GM18502 (cell line): ENCODE measurements at regions not wholly inside any gene's neighbourhood (a gene's known extent, or its start where the extent isn't known, plus 50 kb on each side); places are given as distances from the start of the nearest gene placed in this dataset.
"Not testable (repeated sequence)": the region's sequence is repeated elsewhere in the genome, so short reads cannot be mapped to it uniquely, and the experiment has no call there.

Experiments used
- ATAC-seq: cut with Tn5 transposase; IDR thresholded peaks from one replicate; pipeline ENCODE4 v1.9.1; 2021; ENCODE audit warnings: mild to moderate bottlenecking; ENCODE audit not compliant: unreplicated experiment, poor library complexity

GRCh38 chr11:57913715-57914704, 109.7 kb upstream of the OR9Q1 start:
- no peak for ATAC-seq

GRCh38 chr11:57917632-57918031, 106.0 kb upstream of the OR9Q1 start:
- ATAC-seq, result no peak

- no peak for ATAC-seq
Measured at GRCh38 chr11:57920971-57921370, 102.7 kb upstream of the OR9Q1 start.

GRCh38 chr11:57932105-57932504, 91.6 kb upstream of the OR9Q1 start:
- ATAC-seq, result no peak

- ATAC-seq, result no peak
Measured at GRCh38 chr11:57935402-57936049, 88.2 kb upstream of the OR9Q1 start.

- no peak for ATAC-seq
Measured at GRCh38 chr11:57936050-57936418, 87.6 kb upstream of the OR9Q1 start.

- no peak for ATAC-seq
Measured at GRCh38 chr11:57937431-57937830, 86.2 kb upstream of the OR9Q1 start.

- ATAC-seq, result no peak
Measured at GRCh38 chr11:57938351-57938750, 85.3 kb upstream of the OR9Q1 start.

- no peak for ATAC-seq
Measured at GRCh38 chr11:57940044-57940756, 83.5 kb upstream of the OR9Q1 start.

GRCh38 chr11:57941875-57942274, 81.8 kb upstream of the OR9Q1 start:
- ATAC-seq, result no peak

GRCh38 chr11:57942808-57943207, 80.9 kb upstream of the OR9Q1 start:
- ATAC-seq, result no peak

GRCh38 chr11:57943766-57944165, 79.9 kb upstream of the OR9Q1 start:
- ATAC-seq, result not testable (repeated sequence)

- no peak for ATAC-seq
Measured at GRCh38 chr11:57946628-57947027, 77.1 kb upstream of the OR9Q1 start.

- ATAC-seq, result no peak
Measured at GRCh38 chr11:57964660-57965059, 59.0 kb upstream of the OR9Q1 start.

- no peak for ATAC-seq
Measured at GRCh38 chr11:57971272-57972012, 52.2 kb upstream of the OR9Q1 start.

- no peak for ATAC-seq
Measured at GRCh38 chr11:57972013-57972367, 51.7 kb upstream of the OR9Q1 start.
